Fibroblast of mammary gland (primary cell): ENCODE measurements at regions not wholly inside any gene's neighbourhood (a gene's known extent, or its start where the extent isn't known, plus 50 kb on each side); places are given as distances from the start of the nearest gene placed in this dataset.
"Not testable (repeated sequence)": the region's sequence is repeated elsewhere in the genome, so short reads cannot be mapped to it uniquely, and the experiment has no call there.

Experiments used
- DNase-seq: peaks from one replicate; pipeline ENCODE4 v3.0.0-alpha.2; 2010; ENCODE audit warnings: low read depth
- H3K4me3 ChIP-seq: 2 replicates; pipeline ENCODE4 v1.5.1; 2011; ENCODE audit warnings: low read depth, mild to moderate bottlenecking, low read length, moderate library complexity; ENCODE audit not compliant: control insufficient read depth
- CTCF ChIP-seq: conservative IDR thresholded peaks from 2 replicates; pipeline ENCODE4 v1.5.1; 2011; ENCODE audit warnings: low read depth, low read length, inconsistent platforms; ENCODE audit not compliant: control insufficient read depth, insufficient read depth

GRCh38 chr1:112855152-112855828 lies 100.7 kb downstream of the SLC16A1 start:
- no peak for DNase-seq
- H3K4me3 ChIP-seq: peak overlapping the region; percentile 21
- TF ChIP-seq CTCF: no peak

DNA sequence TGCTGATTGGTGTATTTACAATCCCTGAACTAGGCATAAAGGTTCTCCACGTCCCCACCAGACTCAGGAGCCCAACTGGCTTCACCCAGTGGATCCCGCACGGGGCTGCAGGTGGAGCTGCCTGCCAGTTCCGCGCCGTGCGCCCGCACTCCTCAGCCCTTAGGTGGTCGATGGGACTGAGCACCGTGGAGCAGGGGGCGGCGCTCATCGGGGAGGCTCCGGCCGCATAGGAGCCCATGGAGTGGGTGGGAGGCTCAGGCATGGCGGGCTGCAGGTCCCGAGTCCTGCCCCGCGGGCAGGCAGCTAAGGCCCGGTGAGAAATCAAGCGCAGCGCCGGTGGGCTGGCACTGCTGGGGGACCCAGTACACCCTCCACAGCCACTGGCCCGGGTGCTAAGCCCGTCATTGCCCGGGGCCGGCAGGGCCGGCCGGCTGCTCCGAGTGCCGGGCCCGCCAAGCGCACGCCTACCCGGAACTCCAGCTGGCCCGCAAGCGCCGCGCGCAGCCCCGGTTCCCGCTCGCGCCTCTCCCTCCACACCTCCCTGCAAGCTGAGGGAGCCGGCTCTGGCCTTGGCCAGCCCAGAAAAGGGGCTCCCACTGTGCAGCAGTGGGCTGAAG lies 101.5 kb downstream of the SLC16A1 start:
- not testable (repeated sequence) for DNase-seq
- peak overlapping the region; percentile 21 for H3K4me3 ChIP-seq

GRCh38 chr1:112853915-112854314 lies 102.1 kb downstream of the SLC16A1 start:
- not testable (repeated sequence) for DNase-seq, H3K4me3 ChIP-seq

DNA sequence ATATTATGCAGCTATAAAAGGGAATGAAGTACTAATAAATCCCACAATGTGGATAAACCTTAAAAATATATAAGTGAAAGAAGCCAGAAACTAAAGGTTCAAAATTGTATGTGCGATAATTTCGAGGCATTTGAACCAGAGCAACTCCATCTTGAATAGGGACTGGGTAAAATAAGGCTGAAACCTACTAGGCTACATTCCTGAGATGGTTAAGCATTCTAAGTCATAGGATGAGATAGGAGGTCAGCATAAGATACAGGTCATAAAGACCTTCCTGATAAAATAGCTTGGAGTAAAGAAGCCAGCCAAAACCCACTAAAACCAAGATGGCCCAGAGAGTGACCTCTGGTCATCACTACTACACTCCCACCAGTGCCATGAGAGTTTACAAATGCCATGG lies 103.1 kb downstream of the SLC16A1 start:
- no peak for TF ChIP-seq CTCF
- H3K4me3 ChIP-seq: no peak overlapping the region
- no peak for DNase-seq

DNA sequence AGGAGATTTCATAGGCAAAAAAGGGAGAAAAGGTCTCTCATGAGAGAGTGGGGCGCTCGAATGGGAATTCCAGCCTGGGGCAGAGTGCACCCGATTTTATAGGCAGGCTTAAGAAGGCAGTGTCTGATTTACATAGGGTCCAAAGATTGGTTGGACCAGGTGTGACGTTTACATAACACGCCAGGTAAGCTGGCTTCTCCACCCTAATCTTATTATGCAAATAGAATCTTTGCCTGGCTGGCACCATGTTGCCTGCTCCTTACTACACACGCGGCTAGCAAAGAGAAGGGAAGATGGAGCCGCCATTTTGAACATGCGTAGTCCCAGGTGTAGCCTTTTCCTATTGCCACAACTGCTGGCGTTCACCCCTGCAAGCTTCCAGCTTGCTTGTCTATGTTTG lies 103.7 kb downstream of the SLC16A1 start:
- no peak for TF ChIP-seq CTCF
- DNase-seq: no peak
- H3K4me3 ChIP-seq: no peak overlapping the region

DNA sequence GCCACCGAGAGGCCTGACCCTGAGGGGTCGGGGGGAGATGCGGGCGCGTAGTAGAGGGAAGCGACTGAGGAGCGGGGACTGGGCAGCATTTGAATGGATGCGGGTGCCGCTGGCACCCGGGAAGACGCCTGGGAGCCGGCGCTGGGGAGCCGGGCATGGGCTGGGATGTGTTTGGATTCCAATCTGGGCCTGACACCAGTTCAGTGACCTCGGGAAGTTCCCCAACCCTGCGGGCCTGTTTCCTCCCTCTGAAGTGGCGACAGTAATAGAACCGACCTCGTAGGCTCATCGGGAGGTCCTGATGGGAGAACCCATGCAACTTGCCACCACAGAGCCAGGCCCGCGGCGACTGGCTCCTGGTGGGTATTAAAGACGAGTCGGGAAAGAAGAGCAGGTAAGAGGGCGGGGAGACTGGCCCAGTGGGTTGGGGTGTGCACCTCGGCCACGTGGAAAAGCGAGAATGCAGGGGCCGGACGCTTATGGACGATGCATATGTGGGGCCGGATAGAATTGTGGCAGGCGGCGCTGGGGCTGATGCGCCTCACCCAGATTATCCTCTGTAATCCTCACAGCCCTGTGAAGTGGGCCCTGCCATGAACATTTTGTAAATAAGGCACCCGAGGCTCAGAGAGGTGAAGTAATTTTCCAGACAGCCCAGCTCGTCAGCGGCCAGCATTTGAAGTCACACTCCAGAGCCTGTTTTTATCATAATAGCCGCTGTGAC lies 105.8 kb downstream of the SLC16A1 start:
- peak overlapping the region; percentile 48 for H3K4me3 ChIP-seq
- DNase-seq: no peak
- TF ChIP-seq CTCF: no peak

- TF ChIP-seq CTCF: no peak
- peak; percentile 28 for DNase-seq
- H3K4me3 ChIP-seq: peak overlapping the region; percentile 48
Measured at GRCh38 chr1:112849425-112850033, 106.5 kb downstream of the SLC16A1 start.
